ENCODE measurements at regions not wholly inside any gene's neighbourhood (a gene's known extent, or its start where the extent isn't known, plus 50 kb on each side); places are given as distances from the start of the nearest gene placed in this dataset.

- Histone ChIP-seq H2AFZ (ENCODE audit: low read depth, low read length) (no peak overlapping the region), H3K36me3 (ENCODE audit: insufficient read depth, low read length) (no peaks in the 10 kb centered on the region), H3K27me3 (ENCODE audit: insufficient read depth, low read depth, low read length) (no peaks in the 10 kb centered on the region), H3K4me2 (ENCODE audit: low read length) (no peak overlapping the region), H3K27ac (ENCODE audit: low read length) (no peak overlapping the region), H3K9ac (ENCODE audit: low read length) (no peak overlapping the region), H4K20me1 (ENCODE audit: insufficient read depth) (no peaks in the 10 kb centered on the region), H3K79me2 (replicated peaks; ENCODE audit: insufficient read depth, low read length) (no peaks in the 10 kb centered on the region), H3K4me3 (ENCODE audit: low read length) (no peak overlapping the region), H3F3A (ENCODE audit: insufficient read depth, low read length, poor library complexity, severe bottlenecking) (no peaks in the 10 kb centered on the region), H3K9me3 (ENCODE audit: low read length) (no peaks in the 10 kb centered on the region), H3K9me2 (ENCODE audit: insufficient read depth, low read length) (no peaks in the 10 kb centered on the region)
- TF ChIP-seq EZH2 (IDR thresholded peaks at IDR 0.05; ENCODE audit: borderline replicate concordance, insufficient read depth, low read length, poor library complexity, severe bottlenecking) (no peak), MXI1 (conservative IDR thresholded peaks at IDR 0.05; ENCODE audit: poor library complexity, severe bottlenecking) (no peak), RAD21 (conservative IDR thresholded peaks at IDR 0.05) (no peak), POLR2AphosphoS5 (IDR thresholded peaks at IDR 0.05) (no peak), SMC3 (conservative IDR thresholded peaks at IDR 0.05; ENCODE audit: poor library complexity) (no peak), EP300 (conservative IDR thresholded peaks at IDR 0.05; ENCODE audit: poor library complexity, severe bottlenecking) (no peak), TAF1 (IDR thresholded peaks at IDR 0.05; ENCODE audit: low read depth) (no peak)
- TF ChIP-seq, protein P1, sequence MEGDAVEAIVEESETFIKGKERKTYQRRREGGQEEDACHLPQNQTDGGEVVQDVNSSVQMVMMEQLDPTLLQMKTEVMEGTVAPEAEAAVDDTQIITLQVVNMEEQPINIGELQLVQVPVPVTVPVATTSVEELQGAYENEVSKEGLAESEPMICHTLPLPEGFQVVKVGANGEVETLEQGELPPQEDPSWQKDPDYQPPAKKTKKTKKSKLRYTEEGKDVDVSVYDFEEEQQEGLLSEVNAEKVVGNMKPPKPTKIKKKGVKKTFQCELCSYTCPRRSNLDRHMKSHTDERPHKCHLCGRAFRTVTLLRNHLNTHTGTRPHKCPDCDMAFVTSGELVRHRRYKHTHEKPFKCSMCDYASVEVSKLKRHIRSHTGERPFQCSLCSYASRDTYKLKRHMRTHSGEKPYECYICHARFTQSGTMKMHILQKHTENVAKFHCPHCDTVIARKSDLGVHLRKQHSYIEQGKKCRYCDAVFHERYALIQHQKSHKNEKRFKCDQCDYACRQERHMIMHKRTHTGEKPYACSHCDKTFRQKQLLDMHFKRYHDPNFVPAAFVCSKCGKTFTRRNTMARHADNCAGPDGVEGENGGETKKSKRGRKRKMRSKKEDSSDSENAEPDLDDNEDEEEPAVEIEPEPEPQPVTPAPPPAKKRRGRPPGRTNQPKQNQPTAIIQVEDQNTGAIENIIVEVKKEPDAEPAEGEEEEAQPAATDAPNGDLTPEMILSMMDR (IDR thresholded peaks at IDR 0.05; ENCODE audit: poor library complexity, severe bottlenecking): no peak
- TF ChIP-seq, protein P2, sequence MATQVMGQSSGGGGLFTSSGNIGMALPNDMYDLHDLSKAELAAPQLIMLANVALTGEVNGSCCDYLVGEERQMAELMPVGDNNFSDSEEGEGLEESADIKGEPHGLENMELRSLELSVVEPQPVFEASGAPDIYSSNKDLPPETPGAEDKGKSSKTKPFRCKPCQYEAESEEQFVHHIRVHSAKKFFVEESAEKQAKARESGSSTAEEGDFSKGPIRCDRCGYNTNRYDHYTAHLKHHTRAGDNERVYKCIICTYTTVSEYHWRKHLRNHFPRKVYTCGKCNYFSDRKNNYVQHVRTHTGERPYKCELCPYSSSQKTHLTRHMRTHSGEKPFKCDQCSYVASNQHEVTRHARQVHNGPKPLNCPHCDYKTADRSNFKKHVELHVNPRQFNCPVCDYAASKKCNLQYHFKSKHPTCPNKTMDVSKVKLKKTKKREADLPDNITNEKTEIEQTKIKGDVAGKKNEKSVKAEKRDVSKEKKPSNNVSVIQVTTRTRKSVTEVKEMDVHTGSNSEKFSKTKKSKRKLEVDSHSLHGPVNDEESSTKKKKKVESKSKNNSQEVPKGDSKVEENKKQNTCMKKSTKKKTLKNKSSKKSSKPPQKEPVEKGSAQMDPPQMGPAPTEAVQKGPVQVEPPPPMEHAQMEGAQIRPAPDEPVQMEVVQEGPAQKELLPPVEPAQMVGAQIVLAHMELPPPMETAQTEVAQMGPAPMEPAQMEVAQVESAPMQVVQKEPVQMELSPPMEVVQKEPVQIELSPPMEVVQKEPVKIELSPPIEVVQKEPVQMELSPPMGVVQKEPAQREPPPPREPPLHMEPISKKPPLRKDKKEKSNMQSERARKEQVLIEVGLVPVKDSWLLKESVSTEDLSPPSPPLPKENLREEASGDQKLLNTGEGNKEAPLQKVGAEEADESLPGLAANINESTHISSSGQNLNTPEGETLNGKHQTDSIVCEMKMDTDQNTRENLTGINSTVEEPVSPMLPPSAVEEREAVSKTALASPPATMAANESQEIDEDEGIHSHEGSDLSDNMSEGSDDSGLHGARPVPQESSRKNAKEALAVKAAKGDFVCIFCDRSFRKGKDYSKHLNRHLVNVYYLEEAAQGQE (IDR thresholded peaks at IDR 0.05; ENCODE audit: borderline replicate concordance): no peak
Measured at GRCh38 chr10:107341281-107341680, 176.8 kb upstream of the SORCS1 start.

DNA sequence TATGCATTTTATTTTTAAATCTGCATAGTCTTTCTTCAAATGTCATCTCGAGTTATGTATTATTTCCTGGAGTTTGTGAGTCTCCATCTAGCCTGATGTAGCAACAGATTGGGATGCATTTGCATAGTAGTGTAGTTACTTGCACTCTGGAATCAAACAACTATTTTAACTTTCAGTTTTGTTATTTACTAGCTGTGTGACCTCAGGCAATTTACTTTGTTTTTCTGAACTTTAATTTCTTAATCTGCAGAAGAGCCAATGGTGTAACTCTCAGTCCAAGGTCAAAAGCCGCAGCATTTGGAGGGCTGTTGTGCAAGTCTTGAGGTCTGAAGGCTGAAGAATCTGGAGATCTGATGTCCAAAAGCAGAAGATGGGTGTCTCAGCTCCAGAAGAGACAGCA lies 175.8 kb upstream of the SORCS1 start:
- Histone ChIP-seq H4K20me1 (ENCODE audit: insufficient read depth) (no peaks in the 10 kb centered on the region), H3K9me3 (ENCODE audit: low read length) (no peaks in the 10 kb centered on the region), H3K9ac (ENCODE audit: low read length) (no peak overlapping the region), H3K27ac (ENCODE audit: low read length) (no peak overlapping the region), H2AFZ (ENCODE audit: low read depth, low read length) (no peak overlapping the region), H3K4me2 (ENCODE audit: low read length) (no peak overlapping the region), H3K4me3 (ENCODE audit: low read length) (no peak overlapping the region), H3K9me2 (ENCODE audit: insufficient read depth, low read length) (no peaks in the 10 kb centered on the region), H3F3A (ENCODE audit: insufficient read depth, low read length, poor library complexity, severe bottlenecking) (no peaks in the 10 kb centered on the region), H3K36me3 (ENCODE audit: insufficient read depth, low read length) (no peaks in the 10 kb centered on the region), H3K27me3 (ENCODE audit: insufficient read depth, low read depth, low read length) (no peaks in the 10 kb centered on the region), H3K79me2 (replicated peaks; ENCODE audit: insufficient read depth, low read length) (no peaks in the 10 kb centered on the region)
- TF ChIP-seq, protein P1 (IDR thresholded peaks at IDR 0.05; ENCODE audit: poor library complexity, severe bottlenecking): no peak
- TF ChIP-seq RAD21 (conservative IDR thresholded peaks at IDR 0.05) (no peak), MXI1 (conservative IDR thresholded peaks at IDR 0.05; ENCODE audit: poor library complexity, severe bottlenecking) (no peak), EP300 (conservative IDR thresholded peaks at IDR 0.05; ENCODE audit: poor library complexity, severe bottlenecking) (no peak), SMC3 (conservative IDR thresholded peaks at IDR 0.05; ENCODE audit: poor library complexity) (no peak), POLR2AphosphoS5 (IDR thresholded peaks at IDR 0.05) (no peak), EZH2 (IDR thresholded peaks at IDR 0.05; ENCODE audit: borderline replicate concordance, insufficient read depth, low read length, poor library complexity, severe bottlenecking) (no peak), TAF1 (IDR thresholded peaks at IDR 0.05; ENCODE audit: low read depth) (no peak)
- TF ChIP-seq, protein P2 (IDR thresholded peaks at IDR 0.05; ENCODE audit: borderline replicate concordance): no peak
